KG1 (cell line): ENCODE measurements at regions not wholly inside any gene's neighbourhood (a gene's known extent, or its start where the extent isn't known, plus 50 kb on each side); places are given as distances from the start of the nearest gene placed in this dataset.

Experiments
- DNase-seq: peaks from one replicate; lab custom pipeline; 2025; lab: John Stamatoyannopoulos, UW

DNA sequence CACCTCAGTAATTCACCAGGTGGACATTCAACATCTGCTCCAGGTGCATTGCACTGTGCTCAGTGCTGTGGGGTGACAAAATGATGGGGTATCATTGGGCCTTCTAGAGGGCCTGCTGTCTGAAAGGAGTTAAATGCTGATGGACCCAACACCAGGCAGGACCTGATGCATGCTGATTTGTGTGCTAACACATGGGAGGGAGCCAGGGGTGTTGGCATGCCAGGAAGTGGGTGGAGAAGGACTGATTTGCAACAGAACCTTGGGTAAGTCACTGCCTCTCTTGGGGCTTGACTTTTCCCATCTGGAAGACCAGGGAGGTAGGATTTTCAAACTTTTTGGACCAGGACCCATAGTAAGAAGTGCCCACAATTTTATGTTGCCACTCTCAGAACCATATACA, 57.9 kb upstream of the CXCR4 start:
- DNase-seq, result no peak

DNA sequence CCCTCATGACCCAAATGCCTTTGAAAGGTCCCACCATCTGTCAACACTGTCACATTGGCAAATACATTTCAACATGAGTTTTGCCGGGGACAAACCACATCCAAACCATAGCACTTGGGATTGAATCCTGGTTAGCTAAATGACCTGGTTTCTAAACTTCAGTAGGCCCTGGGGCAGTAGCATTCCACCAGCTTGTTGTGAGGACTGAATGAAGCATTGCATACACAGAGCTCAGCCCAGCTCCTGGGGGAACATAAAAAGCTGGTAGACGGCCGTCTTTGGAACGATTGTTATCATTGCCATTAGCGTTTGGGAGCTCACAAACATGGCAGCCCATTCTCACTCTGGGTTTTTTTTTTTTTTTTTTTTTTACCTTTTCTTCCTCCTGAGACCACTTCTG, 57.5 kb upstream of the CXCR4 start:
- DNase-seq, result no peak

DNA sequence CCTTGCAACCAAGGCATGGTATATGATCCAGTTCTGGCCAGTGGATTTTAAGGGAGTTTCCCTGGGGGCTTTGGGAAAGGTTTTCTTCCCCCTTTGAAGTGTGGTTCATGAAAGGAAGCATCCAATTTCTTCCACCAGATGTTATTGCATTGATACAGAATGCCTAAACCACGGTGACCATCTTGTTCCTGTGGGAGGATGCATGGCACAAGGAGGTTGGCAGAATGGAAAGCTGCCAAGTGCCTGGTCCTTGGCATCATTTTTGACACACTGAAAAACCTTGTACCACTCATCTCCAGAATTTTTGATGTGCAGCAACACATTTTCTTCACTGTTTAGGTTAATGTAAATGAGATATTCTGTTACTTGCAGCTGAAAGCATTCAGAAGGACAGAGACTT, 55.2 kb upstream of the CXCR4 start:
- no peak for DNase-seq

DNA sequence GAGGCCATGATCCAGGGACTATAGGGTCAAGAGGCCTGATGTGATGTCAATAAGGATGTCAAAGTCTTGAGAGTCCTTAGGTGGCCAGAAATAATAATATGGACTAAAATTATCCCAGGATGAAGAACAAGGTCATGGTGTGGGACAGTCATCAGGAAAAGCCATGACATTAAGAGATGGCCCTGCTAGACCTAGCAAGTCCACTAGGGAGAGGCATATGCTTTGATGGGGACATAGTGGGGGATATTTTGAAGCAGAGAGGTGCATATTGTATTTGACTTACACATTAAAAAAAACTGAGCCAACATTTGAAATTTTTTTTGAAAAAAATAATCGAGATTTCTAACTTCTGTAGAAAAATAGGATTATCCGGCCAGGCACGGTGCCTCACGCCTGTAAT, 53.3 kb upstream of the CXCR4 start:
- no peak for DNase-seq

DNA sequence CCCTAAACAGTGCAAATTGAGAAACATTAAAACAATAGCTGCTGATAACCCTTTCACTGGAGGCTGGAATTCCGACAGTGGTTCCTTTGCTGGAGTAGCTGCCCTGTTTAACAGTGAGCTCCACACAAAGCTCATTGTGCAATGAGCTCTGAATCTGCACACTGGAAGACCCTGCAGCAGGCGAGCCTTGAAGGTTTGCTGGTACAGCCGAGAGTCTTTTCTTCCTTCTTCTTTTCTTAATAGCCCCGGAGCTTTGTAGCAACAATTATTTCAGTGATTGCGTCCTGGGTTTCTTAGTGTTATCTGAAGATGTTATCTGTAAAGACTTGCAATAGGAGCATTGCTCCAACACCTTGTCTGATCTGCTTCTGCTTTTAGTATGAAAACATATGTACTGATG, 50.8 kb upstream of the CXCR4 start:
- DNase-seq, result no peak

DNA sequence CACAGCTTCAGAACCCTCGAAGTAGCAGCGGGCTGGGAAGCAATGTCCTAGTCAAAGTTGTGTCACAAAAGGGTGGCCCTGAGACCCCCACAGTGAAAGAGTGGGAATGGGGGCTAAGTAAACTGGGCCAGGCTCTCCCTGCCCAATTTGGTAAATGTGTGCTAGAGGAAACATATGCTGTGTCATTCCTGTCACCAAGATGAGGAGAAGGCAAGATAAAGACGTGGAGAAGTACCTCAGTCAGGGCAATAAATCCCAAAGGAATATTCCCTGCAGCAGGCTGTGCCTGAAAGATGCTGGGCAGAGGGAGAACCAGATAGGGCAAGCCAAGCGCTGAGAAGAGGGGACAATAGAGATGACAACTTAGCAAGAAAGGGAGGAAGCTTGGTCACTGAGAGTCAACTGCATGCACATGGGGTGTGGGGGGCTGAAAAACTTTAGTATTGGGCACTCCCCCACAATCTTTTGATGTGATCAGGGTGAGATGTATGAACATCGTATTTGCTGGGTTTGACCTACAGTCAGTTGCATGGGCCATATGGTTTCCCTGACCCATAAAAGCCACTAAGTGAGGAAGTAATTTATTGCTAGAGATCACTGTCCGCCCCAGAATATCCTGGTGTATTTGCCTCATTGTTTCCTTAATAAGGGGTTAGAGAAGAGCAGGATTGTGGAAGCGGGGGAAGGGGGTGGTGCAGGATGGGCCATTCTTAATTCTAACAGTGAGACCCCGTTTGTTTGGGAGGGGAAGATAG, 49.9 kb upstream of the CXCR4 start:
- no peak for DNase-seq
